ENCODE measurements at regions not wholly inside any gene's neighbourhood (a gene's known extent, or its start where the extent isn't known, plus 50 kb on each side); places are given as distances from the start of the nearest gene placed in this dataset.

DNA sequence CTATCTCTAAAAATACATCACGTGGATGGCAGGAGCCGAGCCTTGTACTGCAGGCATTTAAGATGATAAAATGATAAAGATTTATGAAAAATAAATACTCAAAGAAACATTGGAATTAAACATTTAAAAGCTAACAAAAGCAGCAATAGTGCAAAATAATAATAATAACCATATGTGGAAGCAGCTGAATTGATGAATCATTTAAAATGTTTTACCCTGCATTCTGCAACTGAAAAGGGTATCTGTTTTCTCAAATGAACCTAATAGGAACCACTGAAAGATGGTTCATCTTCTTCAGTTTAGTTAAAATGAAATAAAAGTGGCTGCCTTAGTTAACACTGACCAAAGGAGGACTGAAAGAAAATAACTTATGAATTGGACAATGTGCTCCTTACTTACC lies 436.1 kb downstream of the TUSC7 start:
- no peak for DNase-seq (ENCODE audit: low read depth, low spot score)
- Histone ChIP-seq H3K27ac (ENCODE audit: low read depth, low read length) (no peak overlapping the region), H3K9me3 (ENCODE audit: control insufficient read depth, insufficient read depth, low read length) (no peaks in the 10 kb centered on the region), H3K27me3 (ENCODE audit: control insufficient read depth, insufficient read depth, low read length) (no peaks in the 10 kb centered on the region), H3K4me3 (ENCODE audit: low read depth, low read length) (no peak overlapping the region)
- TF ChIP-seq, protein P1, sequence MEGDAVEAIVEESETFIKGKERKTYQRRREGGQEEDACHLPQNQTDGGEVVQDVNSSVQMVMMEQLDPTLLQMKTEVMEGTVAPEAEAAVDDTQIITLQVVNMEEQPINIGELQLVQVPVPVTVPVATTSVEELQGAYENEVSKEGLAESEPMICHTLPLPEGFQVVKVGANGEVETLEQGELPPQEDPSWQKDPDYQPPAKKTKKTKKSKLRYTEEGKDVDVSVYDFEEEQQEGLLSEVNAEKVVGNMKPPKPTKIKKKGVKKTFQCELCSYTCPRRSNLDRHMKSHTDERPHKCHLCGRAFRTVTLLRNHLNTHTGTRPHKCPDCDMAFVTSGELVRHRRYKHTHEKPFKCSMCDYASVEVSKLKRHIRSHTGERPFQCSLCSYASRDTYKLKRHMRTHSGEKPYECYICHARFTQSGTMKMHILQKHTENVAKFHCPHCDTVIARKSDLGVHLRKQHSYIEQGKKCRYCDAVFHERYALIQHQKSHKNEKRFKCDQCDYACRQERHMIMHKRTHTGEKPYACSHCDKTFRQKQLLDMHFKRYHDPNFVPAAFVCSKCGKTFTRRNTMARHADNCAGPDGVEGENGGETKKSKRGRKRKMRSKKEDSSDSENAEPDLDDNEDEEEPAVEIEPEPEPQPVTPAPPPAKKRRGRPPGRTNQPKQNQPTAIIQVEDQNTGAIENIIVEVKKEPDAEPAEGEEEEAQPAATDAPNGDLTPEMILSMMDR (IDR thresholded peaks at IDR 0.05; ENCODE audit: low read depth, low read length) = no peak
- CTCF ChIA-PET = interaction anchor here (0.5 kb wide), 1 partner anchor 309 kb away, joined by 3 read pairs; no protein-coding TSS in a partner anchor
- POLR2A ChIA-PET = no interaction called here

DNA sequence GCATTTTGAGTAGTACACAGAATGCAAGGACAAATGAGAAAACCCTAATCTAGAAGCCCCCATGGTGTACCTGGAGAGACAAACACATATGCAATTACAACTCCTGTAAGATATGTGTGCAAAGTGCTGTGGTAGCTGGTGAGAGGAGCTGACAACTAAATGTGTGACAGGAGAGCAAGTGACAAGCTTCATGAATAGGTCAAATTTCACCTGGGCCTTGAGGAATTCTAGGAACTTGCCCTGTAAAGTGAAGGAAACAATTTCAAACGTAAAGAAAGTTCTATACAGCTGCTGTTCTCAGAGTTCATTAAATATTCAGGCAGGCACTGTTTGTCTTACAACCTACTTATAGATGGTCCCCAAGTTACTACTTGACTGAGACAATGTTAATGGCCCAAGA lies 437.0 kb downstream of the TUSC7 start:
- no peaks in the 10 kb centered on the region for H3K27me3 ChIP-seq (ENCODE audit: control insufficient read depth, insufficient read depth, low read length)
- TF ChIP-seq, protein P1 (IDR thresholded peaks at IDR 0.05; ENCODE audit: low read depth, low read length) = no peak
- H3K4me3 ChIP-seq (ENCODE audit: low read depth, low read length) = no peak overlapping the region
- no peak overlapping the region for H3K27ac ChIP-seq (ENCODE audit: low read depth, low read length)
- ChIA-PET CTCF (no interaction called here), POLR2A (no interaction called here)
- H3K9me3 ChIP-seq (ENCODE audit: control insufficient read depth, insufficient read depth, low read length) = no peaks in the 10 kb centered on the region
- no peak for DNase-seq (ENCODE audit: low read depth, low spot score)

DNA sequence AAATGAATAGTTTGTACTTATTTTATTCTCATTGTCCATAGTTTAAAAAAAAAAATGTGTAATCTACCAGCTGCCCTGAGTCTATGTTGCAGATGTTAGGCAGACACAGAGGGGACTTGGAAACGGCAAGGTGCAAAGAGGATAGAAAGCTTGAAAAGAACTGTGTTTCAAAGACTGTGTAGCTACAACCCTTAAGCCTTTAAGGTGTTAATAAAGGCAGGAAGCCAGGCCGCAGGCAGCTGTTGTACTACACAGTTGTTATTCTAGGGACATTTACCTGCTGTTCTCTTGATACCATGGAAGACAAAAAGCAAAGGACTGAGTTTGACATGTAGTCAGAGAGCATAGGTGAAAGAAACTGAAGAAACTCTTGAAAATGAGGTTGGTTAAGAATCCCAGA lies 440.0 kb downstream of the TUSC7 start:
- DNase-seq (ENCODE audit: low read depth, low spot score) = no peak
- TF ChIP-seq, protein P1 (IDR thresholded peaks at IDR 0.05; ENCODE audit: low read depth, low read length) = no peak
- Histone ChIP-seq H3K27me3 (ENCODE audit: control insufficient read depth, insufficient read depth, low read length) (no peaks in the 10 kb centered on the region), H3K4me3 (ENCODE audit: low read depth, low read length) (no peak overlapping the region), H3K9me3 (ENCODE audit: control insufficient read depth, insufficient read depth, low read length) (no peaks in the 10 kb centered on the region), H3K27ac (ENCODE audit: low read depth, low read length) (no peak overlapping the region)
- CTCF ChIA-PET = no interaction called here
- POLR2A ChIA-PET = no interaction called here

DNA sequence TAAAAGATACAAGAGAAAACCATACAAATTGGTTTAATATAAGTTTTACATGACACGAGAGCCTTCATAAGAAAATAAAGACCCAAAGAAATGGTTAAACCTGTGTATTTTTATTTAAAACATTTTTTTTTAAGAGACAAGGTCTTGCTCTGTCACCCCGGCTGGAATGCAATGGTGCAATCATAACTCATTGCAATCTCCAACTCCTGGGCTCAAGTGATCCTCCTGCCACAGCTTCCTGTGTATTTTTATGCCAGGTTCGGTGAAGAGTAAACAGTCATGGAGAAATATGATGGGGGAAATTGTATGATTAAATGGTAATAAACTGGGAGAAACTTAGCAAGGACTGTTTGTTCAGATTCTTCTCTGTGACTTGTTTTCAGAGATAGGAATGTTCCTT lies 441.0 kb downstream of the TUSC7 start:
- Histone ChIP-seq H3K27me3 (ENCODE audit: control insufficient read depth, insufficient read depth, low read length) (no peaks in the 10 kb centered on the region), H3K27ac (ENCODE audit: low read depth, low read length) (no peak overlapping the region), H3K4me3 (ENCODE audit: low read depth, low read length) (no peak overlapping the region), H3K9me3 (ENCODE audit: control insufficient read depth, insufficient read depth, low read length) (no peaks in the 10 kb centered on the region)
- TF ChIP-seq, protein P1 (IDR thresholded peaks at IDR 0.05; ENCODE audit: low read depth, low read length) = no peak
- ChIA-PET POLR2A (no interaction called here), CTCF (no interaction called here)
- DNase-seq (ENCODE audit: low read depth, low spot score) = no peak

DNA sequence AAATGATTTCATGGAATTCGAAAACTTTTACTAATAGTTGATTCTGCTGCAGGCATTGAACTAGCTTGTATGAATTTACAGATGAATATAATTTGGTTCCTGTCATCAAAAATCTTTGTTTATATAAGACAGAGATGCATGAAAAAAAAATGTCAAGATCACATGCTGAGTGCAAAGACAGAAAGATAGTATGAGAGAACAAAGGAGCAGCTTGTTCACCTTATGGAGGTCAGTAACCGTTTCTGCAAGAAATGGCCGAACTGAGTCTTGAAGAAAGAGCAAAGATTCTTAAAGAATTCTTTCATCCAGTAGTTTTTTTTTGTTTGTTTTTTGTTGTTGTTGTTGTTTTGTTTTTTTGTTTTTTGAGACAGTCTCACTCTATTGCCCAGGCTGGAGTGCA lies 450.6 kb downstream of the TUSC7 start:
- CTCF ChIA-PET = no interaction called here
- no peak for DNase-seq (ENCODE audit: low read depth, low spot score)
- H3K27me3 ChIP-seq (ENCODE audit: control insufficient read depth, insufficient read depth, low read length) = no peaks in the 10 kb centered on the region
- no peak overlapping the region for H3K27ac ChIP-seq (ENCODE audit: low read depth, low read length)
- no peak overlapping the region for H3K4me3 ChIP-seq (ENCODE audit: low read depth, low read length)
- POLR2A ChIA-PET = no interaction called here
- TF ChIP-seq, protein P1 (IDR thresholded peaks at IDR 0.05; ENCODE audit: low read depth, low read length) = no peak
- no peaks in the 10 kb centered on the region for H3K9me3 ChIP-seq (ENCODE audit: control insufficient read depth, insufficient read depth, low read length)
